ENCODE measurements at regions not wholly inside any gene's neighbourhood (a gene's known extent, or its start where the extent isn't known, plus 50 kb on each side); places are given as distances from the start of the nearest gene placed in this dataset.

GRCh38 chr7:115721293-115722217 lies 309.0 kb downstream of the TFEC start:
- intact Hi-C loops (cut with DNase I), result no loop called here
- no peak for DNase-seq (ENCODE audit: low spot score)

- no peak for DNase-seq (ENCODE audit: low spot score)
- intact Hi-C loops (cut with DNase I), result no loop called here
These were observed 310.6 kb downstream of the TFEC start for GRCh38 chr7:115719963-115720362.

GRCh38 chr7:115709664-115710063 lies 320.9 kb downstream of the TFEC start:
- intact Hi-C loops (cut with DNase I), result no loop called here

GRCh38 chr7:115708013-115708341 lies 322.6 kb downstream of the TFEC start:
- intact Hi-C loops (cut with DNase I), result no loop called here
- DNase-seq (ENCODE audit: low spot score), result no peak

More at GRCh38 chr7:115709664-115710063, 320.9 kb downstream of the TFEC start:
- DNase-seq (ENCODE audit: low spot score), result no peak

GRCh38 chr7:115707258-115708012 lies 323.1 kb downstream of the TFEC start:
- intact Hi-C loops (cut with DNase I), result no loop called here
- DNase-seq (ENCODE audit: low spot score), result no peak

- DNase-seq (ENCODE audit: low spot score), result no peak
- intact Hi-C loops (cut with DNase I), result no loop called here
These were observed 325.7 kb downstream of the TFEC start for GRCh38 chr7:115704884-115705283.

GRCh38 chr7:115701141-115701540 lies 329.4 kb downstream of the TFEC start:
- intact Hi-C loops (cut with DNase I), result no loop called here
- no peak for DNase-seq (ENCODE audit: low spot score)

- intact Hi-C loops (cut with DNase I), result no loop called here
- no peak for DNase-seq (ENCODE audit: low spot score)
These were observed 336.1 kb downstream of the TFEC start for GRCh38 chr7:115694424-115694823.

GRCh38 chr7:115693779-115694178 lies 336.8 kb downstream of the TFEC start:
- intact Hi-C loops (cut with DNase I), result no loop called here
- no peak for DNase-seq (ENCODE audit: low spot score)

GRCh38 chr7:115689941-115690340 lies 340.6 kb downstream of the TFEC start:
- DNase-seq (ENCODE audit: low spot score), result no peak
- intact Hi-C loops (cut with DNase I), result no loop called here

- intact Hi-C loops (cut with DNase I), result no loop called here
These were observed 347.5 kb downstream of the TFEC start for GRCh38 chr7:115683093-115683492.

GRCh38 chr7:115682507-115682906 lies 348.1 kb downstream of the TFEC start:
- intact Hi-C loops (cut with DNase I), result no loop called here
- DNase-seq (ENCODE audit: low spot score), result no peak

More at GRCh38 chr7:115683093-115683492, 347.5 kb downstream of the TFEC start:
- DNase-seq (ENCODE audit: low spot score), result no peak

GRCh38 chr7:115680921-115681320 lies 349.6 kb downstream of the TFEC start:
- DNase-seq (ENCODE audit: low spot score), result no peak
- intact Hi-C loops (cut with DNase I), result no loop called here

GRCh38 chr7:115679976-115680375 lies 350.6 kb downstream of the TFEC start:
- no peak for DNase-seq (ENCODE audit: low spot score)
- intact Hi-C loops (cut with DNase I), result no loop called here

GRCh38 chr7:115679423-115679822 lies 351.1 kb downstream of the TFEC start:
- no peak for DNase-seq (ENCODE audit: low spot score)
- intact Hi-C loops (cut with DNase I), result no loop called here

- intact Hi-C loops (cut with DNase I), result no loop called here
- DNase-seq (ENCODE audit: low spot score), result no peak
These were observed 352.2 kb downstream of the TFEC start for GRCh38 chr7:115678086-115678982.

- intact Hi-C loops (cut with DNase I), result no loop called here
- no peak for DNase-seq (ENCODE audit: low spot score)
These were observed 353.9 kb downstream of the TFEC start for GRCh38 chr7:115676707-115677106.

GRCh38 chr7:115676080-115676479 lies 354.5 kb downstream of the TFEC start:
- DNase-seq (ENCODE audit: low spot score), result no peak
- intact Hi-C loops (cut with DNase I), result no loop called here

- no peak for DNase-seq (ENCODE audit: low spot score)
- intact Hi-C loops (cut with DNase I), result no loop called here
These were observed 356.0 kb downstream of the TFEC start for GRCh38 chr7:115674467-115675024.

GRCh38 chr7:115672024-115672423 lies 358.5 kb downstream of the TFEC start:
- intact Hi-C loops (cut with DNase I), result no loop called here
- DNase-seq (ENCODE audit: low spot score), result no peak
